Endothelial cell (in vitro differentiated cells): ENCODE measurements at regions not wholly inside any gene's neighbourhood (a gene's known extent, or its start where the extent isn't known, plus 50 kb on each side); places are given as distances from the start of the nearest gene placed in this dataset.

Experiments used
- DNase-seq: peaks from one replicate; pipeline ENCODE4 v3.0.0; 2021; ENCODE audit warnings: low spot score
- H3K27ac Mint-ChIP-seq: one replicate; pipeline ENCODE4 v1.8.0; 2021; ENCODE audit warnings: mixed read lengths, inconsistent platforms; ENCODE audit not compliant: unreplicated experiment
- H3K27me3 Mint-ChIP-seq: one replicate; pipeline ENCODE4 v1.8.0; 2021; ENCODE audit warnings: mild to moderate bottlenecking, moderate library complexity, mixed read lengths, inconsistent platforms; ENCODE audit not compliant: unreplicated experiment
- H3K36me3 Mint-ChIP-seq: one replicate; pipeline ENCODE4 v1.8.0; 2021; ENCODE audit warnings: mild to moderate bottlenecking, low read depth, mixed read lengths, inconsistent platforms; ENCODE audit not compliant: unreplicated experiment
- H3K4me1 Mint-ChIP-seq: one replicate; pipeline ENCODE4 v1.8.0; 2021; ENCODE audit warnings: mild to moderate bottlenecking, mixed read lengths, inconsistent platforms; ENCODE audit not compliant: unreplicated experiment
- H3K4me3 Mint-ChIP-seq: one replicate; pipeline ENCODE4 v1.8.0; 2021; ENCODE audit warnings: mild to moderate bottlenecking, mixed read lengths, inconsistent platforms; ENCODE audit not compliant: unreplicated experiment
- H3K9me3 Mint-ChIP-seq: one replicate; pipeline ENCODE4 v1.8.0; 2021; ENCODE audit warnings: mixed read lengths, inconsistent platforms; ENCODE audit not compliant: unreplicated experiment
- TF ChIP-seq, protein P1 (sequence below): fragments of 200-600 bp; sonication (generic); IDR thresholded peaks from one replicate; pipeline ENCODE4 v1.5.0; 2021; ENCODE audit warnings: antibody characterized with exemption; ENCODE audit not compliant: unreplicated experiment

DNA sequence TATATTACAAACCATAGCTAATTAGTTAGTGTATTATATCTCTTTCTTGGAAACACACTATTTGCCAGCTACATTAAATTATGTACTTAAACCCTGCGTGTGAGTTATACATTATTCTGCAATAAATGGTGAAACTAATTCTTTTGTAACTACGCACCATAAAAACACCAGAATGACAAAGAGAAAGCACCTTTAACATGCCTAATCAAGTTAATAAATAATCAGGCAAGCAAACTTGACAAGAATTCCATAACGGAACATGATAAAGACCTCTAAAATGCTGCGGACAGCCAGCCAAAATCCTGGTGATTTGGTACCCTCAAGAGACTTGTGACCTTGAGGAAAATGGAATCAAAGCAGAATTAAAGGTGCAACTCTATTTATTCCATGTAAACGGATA, 375.3 kb upstream of the KITLG start:
- Mint-ChIP-seq H3K36me3 (no peaks in the 10 kb centered on the region), H3K4me3 (no peak overlapping the region), H3K4me1 (peaks cover 26% of the 10 kb centered on the region), H3K27ac (no peak overlapping the region), H3K27me3 (no peaks in the 10 kb centered on the region), H3K9me3 (no peaks in the 10 kb centered on the region)
- TF ChIP-seq, protein P1, sequence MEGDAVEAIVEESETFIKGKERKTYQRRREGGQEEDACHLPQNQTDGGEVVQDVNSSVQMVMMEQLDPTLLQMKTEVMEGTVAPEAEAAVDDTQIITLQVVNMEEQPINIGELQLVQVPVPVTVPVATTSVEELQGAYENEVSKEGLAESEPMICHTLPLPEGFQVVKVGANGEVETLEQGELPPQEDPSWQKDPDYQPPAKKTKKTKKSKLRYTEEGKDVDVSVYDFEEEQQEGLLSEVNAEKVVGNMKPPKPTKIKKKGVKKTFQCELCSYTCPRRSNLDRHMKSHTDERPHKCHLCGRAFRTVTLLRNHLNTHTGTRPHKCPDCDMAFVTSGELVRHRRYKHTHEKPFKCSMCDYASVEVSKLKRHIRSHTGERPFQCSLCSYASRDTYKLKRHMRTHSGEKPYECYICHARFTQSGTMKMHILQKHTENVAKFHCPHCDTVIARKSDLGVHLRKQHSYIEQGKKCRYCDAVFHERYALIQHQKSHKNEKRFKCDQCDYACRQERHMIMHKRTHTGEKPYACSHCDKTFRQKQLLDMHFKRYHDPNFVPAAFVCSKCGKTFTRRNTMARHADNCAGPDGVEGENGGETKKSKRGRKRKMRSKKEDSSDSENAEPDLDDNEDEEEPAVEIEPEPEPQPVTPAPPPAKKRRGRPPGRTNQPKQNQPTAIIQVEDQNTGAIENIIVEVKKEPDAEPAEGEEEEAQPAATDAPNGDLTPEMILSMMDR = no peak
- DNase-seq = no peak

DNA sequence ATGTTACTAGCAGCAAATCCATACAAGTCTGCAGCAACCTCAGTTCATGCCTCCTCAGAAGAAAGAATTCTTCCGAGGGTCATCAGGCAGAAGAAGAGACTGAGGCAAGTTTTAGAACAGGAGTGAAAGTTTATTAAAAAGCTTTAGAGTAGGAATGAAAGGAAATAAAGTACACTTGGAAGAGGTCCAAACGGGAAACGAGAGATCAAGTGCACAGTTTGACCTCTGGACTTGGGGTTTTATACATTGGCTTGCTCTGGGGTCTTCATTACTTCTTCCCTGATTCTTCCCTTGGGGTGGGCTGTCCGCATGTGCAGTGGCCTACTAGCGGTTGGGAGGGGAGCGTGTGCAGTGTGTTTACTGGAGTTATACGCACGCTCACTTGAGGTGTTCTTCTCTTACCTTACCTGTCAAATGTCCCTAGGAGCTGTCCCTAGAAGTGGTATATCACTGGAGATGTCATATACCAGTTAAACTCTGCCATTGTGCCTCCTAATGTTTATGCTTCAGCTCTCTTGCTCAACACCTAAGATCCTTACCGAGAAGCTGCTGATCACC, 372.8 kb upstream of the KITLG start:
- H3K4me1 Mint-ChIP-seq = peaks cover 7% of the 10 kb centered on the region
- DNase-seq = no peak
- TF ChIP-seq, protein P1 = no peak
- no peak overlapping the region for H3K27ac Mint-ChIP-seq
- H3K36me3 Mint-ChIP-seq = no peaks in the 10 kb centered on the region
- H3K4me3 Mint-ChIP-seq = no peak overlapping the region
- no peaks in the 10 kb centered on the region for H3K9me3 Mint-ChIP-seq
- H3K27me3 Mint-ChIP-seq = peaks cover 4% of the 10 kb centered on the region

DNA sequence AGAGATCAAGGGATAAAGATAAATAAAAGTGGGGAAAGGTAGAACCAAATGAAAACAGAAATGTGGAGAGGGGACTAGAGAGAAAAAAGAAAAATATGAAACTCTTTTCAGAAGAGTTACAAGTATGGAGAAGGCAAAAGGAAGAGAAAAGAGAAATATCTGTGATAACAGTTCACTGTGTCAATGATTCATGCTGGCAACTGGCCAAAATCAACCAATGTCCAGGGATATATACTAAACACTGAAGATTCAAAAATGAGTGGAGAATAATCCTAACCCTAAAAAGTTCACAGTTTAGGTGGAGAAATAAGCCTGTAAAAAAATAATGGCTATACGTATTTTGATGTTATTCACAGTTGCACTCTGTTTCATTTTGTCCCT, 372.3 kb upstream of the KITLG start:
- DNase-seq = no peak
- Mint-ChIP-seq H3K27me3 (peaks cover 4% of the 10 kb centered on the region), H3K9me3 (no peaks in the 10 kb centered on the region), H3K4me3 (no peak overlapping the region), H3K36me3 (no peaks in the 10 kb centered on the region), H3K27ac (no peak overlapping the region), H3K4me1 (peaks cover 6% of the 10 kb centered on the region)
- TF ChIP-seq, protein P1 = no peak

DNA sequence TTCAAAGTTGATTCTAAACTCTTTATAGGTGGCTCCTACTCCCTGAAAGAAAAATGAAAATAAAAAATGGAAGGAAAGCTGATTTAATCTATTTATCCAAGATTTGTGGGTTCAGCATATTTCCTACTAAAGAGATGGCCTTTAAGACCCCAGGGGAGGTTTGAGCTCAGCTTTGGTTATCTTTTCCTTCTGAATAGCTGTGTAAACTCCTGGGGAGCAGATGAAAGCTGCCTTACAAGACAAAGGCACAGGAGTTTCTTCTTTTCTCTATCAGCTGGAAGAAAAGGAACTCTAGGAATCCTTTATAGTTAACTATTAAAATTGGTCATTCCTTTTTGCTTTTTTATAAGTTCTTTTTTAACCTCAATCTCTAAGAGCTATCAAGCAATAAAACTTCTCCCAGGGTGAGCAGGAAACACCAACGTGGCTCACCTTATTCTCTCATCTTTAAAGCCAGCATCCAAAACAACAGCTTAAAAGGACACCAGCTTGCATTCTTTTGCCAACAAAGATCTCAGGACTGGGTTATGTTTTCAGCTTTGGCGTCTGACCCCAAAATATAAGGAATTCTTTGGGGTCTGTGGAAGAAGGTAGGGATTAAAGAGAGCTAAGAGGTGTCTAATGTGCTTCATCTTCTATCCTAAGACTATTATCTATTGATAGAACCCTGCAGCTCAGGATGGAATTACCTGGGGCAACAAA, 371.7 kb upstream of the KITLG start:
- H3K27ac Mint-ChIP-seq = no peak overlapping the region
- no peak overlapping the region for H3K4me3 Mint-ChIP-seq
- H3K4me1 Mint-ChIP-seq = peaks cover 8% of the 10 kb centered on the region
- H3K9me3 Mint-ChIP-seq = no peaks in the 10 kb centered on the region
- no peak for DNase-seq
- H3K27me3 Mint-ChIP-seq = peaks cover 4% of the 10 kb centered on the region
- TF ChIP-seq, protein P1 = no peak
- H3K36me3 Mint-ChIP-seq = no peaks in the 10 kb centered on the region

DNA sequence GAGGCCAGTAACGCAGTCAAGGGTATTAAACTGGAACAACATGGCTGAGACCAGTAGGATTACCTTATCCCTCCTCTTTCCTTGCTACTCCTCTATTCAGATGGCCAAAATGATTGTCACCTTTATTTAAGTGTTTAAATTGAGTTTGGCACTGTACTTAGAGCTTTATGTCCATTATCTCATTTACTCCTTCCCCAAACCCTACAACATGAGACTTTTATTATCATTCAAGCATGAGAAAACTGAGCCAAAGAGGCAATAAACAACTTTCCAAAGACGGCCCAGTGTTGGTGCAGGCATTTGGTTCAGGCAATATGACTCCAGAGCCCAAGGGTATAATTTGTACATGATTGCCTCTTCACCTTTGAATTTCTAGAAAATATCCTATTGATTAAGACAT, 370.9 kb upstream of the KITLG start:
- Mint-ChIP-seq H3K4me1 (peaks cover 17% of the 10 kb centered on the region), H3K36me3 (no peaks in the 10 kb centered on the region), H3K27ac (no peak overlapping the region), H3K9me3 (no peaks in the 10 kb centered on the region), H3K4me3 (no peak overlapping the region), H3K27me3 (peaks cover 4% of the 10 kb centered on the region)
- TF ChIP-seq, protein P1 = no peak
- no peak for DNase-seq
